Type B pancreatic cell (in vitro differentiated cells): ENCODE measurements at regions not wholly inside any gene's neighbourhood (a gene's known extent, or its start where the extent isn't known, plus 50 kb on each side); places are given as distances from the start of the nearest gene placed in this dataset.
A peak's percentile ranks its signal among the peaks of the same experiment; 100 is the strongest.

ENCODE experiments used
- DNase-seq: peaks from one replicate; pipeline ENCODE4 v3.0.0; 2021; ENCODE audit warnings: mixed read lengths; ENCODE audit not compliant: unreplicated experiment; ENCODE audit errors: extremely low spot score
- H3K27ac Mint-ChIP-seq: 2 replicates; pipeline ENCODE4 v1.8.0; 2021; ENCODE audit warnings: mild to moderate bottlenecking, mixed read lengths
- H3K27me3 Mint-ChIP-seq: 2 replicates; pipeline ENCODE4 v1.8.0; 2021; ENCODE audit warnings: mixed read lengths
- H3K36me3 Mint-ChIP-seq: 2 replicates; pipeline ENCODE4 v1.8.0; 2021; ENCODE audit warnings: mixed read lengths
- H3K4me1 Mint-ChIP-seq: one replicate; pipeline ENCODE4 v1.8.0; 2021; ENCODE audit warnings: mixed read lengths; ENCODE audit not compliant: unreplicated experiment
- H3K4me3 Mint-ChIP-seq: 2 replicates; pipeline ENCODE4 v1.8.0; 2021; ENCODE audit warnings: mild to moderate bottlenecking, mixed read lengths
- H3K9me3 Mint-ChIP-seq: 2 replicates; pipeline ENCODE4 v1.8.0; 2021; ENCODE audit warnings: mixed read lengths
- CTCF ChIP-seq: fragments of 200-600 bp; sonication (generic); conservative IDR thresholded peaks from 2 replicates; pipeline ENCODE4 v1.5.0; 2021; ENCODE audit warnings: antibody characterized with exemption, mild to moderate bottlenecking

GRCh38 chr6:37766717-37767116 is 52.8 kb upstream of the ZFAND3 start:
- peaks cover 12% of the 10 kb centered on the region for H3K27me3 Mint-ChIP-seq
- H3K4me1 Mint-ChIP-seq = peaks cover 11% of the 10 kb centered on the region
- no peaks in the 10 kb centered on the region for H3K36me3 Mint-ChIP-seq
- H3K4me3 Mint-ChIP-seq = no peak overlapping the region
- DNase-seq = no peak
- no peaks in the 10 kb centered on the region for H3K9me3 Mint-ChIP-seq
- no peak overlapping the region for H3K27ac Mint-ChIP-seq
- TF ChIP-seq CTCF = no peak

- Mint-ChIP-seq H3K36me3 (no peaks in the 10 kb centered on the region), H3K27me3 (peaks cover 20% of the 10 kb centered on the region)
Observed at GRCh38 chr6:37765182-37765775, 54.2 kb upstream of the ZFAND3 start.

GRCh38 chr6:37763413-37763812 is 56.1 kb upstream of the ZFAND3 start:
- H3K9me3 Mint-ChIP-seq = no peaks in the 10 kb centered on the region
- no peaks in the 10 kb centered on the region for H3K36me3 Mint-ChIP-seq
- H3K27ac Mint-ChIP-seq = no peak overlapping the region
- H3K27me3 Mint-ChIP-seq = peaks cover 20% of the 10 kb centered on the region
- peaks cover 11% of the 10 kb centered on the region for H3K4me1 Mint-ChIP-seq
- no peak overlapping the region for H3K4me3 Mint-ChIP-seq
- DNase-seq = no peak
- TF ChIP-seq CTCF = no peak

More at GRCh38 chr6:37765182-37765775, 54.2 kb upstream of the ZFAND3 start:
- H3K27ac Mint-ChIP-seq = no peak overlapping the region
- no peak overlapping the region for H3K4me3 Mint-ChIP-seq
- H3K9me3 Mint-ChIP-seq = no peaks in the 10 kb centered on the region
- DNase-seq = no peak
- TF ChIP-seq CTCF = no peak
- peaks cover 11% of the 10 kb centered on the region for H3K4me1 Mint-ChIP-seq

GRCh38 chr6:37762806-37763205 is 56.7 kb upstream of the ZFAND3 start:
- H3K4me3 Mint-ChIP-seq = no peak overlapping the region
- no peak for DNase-seq
- peaks cover 20% of the 10 kb centered on the region for H3K27me3 Mint-ChIP-seq
- H3K9me3 Mint-ChIP-seq = no peaks in the 10 kb centered on the region
- H3K27ac Mint-ChIP-seq = peak overlapping the region; percentile 20
- no peak for TF ChIP-seq CTCF
- H3K36me3 Mint-ChIP-seq = no peaks in the 10 kb centered on the region
- H3K4me1 Mint-ChIP-seq = peaks cover 11% of the 10 kb centered on the region

GRCh38 chr6:37761554-37762271 is 57.8 kb upstream of the ZFAND3 start:
- Mint-ChIP-seq H3K27ac (no peak overlapping the region), H3K4me1 (peaks cover 11% of the 10 kb centered on the region), H3K27me3 (peaks cover 20% of the 10 kb centered on the region), H3K9me3 (peaks cover 5% of the 10 kb centered on the region), H3K36me3 (no peaks in the 10 kb centered on the region), H3K4me3 (no peak overlapping the region)
- no peak for DNase-seq
- no peak for TF ChIP-seq CTCF
